OCI-LY7 (cell line): ENCODE measurements at regions not wholly inside any gene's neighbourhood (a gene's known extent, or its start where the extent isn't known, plus 50 kb on each side); places are given as distances from the start of the nearest gene placed in this dataset.
"Not testable (repeated sequence)": the region's sequence is repeated elsewhere in the genome, so short reads cannot be mapped to it uniquely, and the experiment has no call there.

ENCODE experiments used
- CTCF ChIP-seq: fragments of 200-600 bp; sonication (generic); conservative IDR thresholded peaks from 2 replicates; pipeline ENCODE4 v1.5.1; 2014; ENCODE audit warnings: mild to moderate bottlenecking, antibody characterized with exemption, low read length, moderate library complexity, mixed read lengths
- EZH2phosphoT487 ChIP-seq: fragments of 200-600 bp; sonication (generic); IDR thresholded peaks from 2 replicates; pipeline ENCODE4 v1.6.1; 2018; ENCODE audit warnings: low read depth, borderline replicate concordance, mild to moderate bottlenecking, mixed run types, antibody characterized with exemption, low read length, moderate library complexity, mixed read lengths

- not testable (repeated sequence) for TF ChIP-seq CTCF, EZH2phosphoT487
Measured at GRCh38 chr1:145482214-145482860, 56.9 kb upstream of the NBPF20 start.
